NCI-H748 (cell line): ENCODE measurements at regions not wholly inside any gene's neighbourhood (a gene's known extent, or its start where the extent isn't known, plus 50 kb on each side); places are given as distances from the start of the nearest gene placed in this dataset.

Experiments used
- DNase-seq: peaks from one replicate; lab custom pipeline; 2025; ENCODE audit not compliant: unreplicated experiment; lab: John Stamatoyannopoulos, UW

GRCh38 chr20:57811374-57812020 lies 101.7 kb upstream of the PMEPA1 start:
- no peak for DNase-seq

- DNase-seq = no peak
Observed at GRCh38 chr20:57810511-57811373, 100.9 kb upstream of the PMEPA1 start.

GRCh38 chr20:57809661-57810172 lies 99.9 kb upstream of the PMEPA1 start:
- no peak for DNase-seq

- no peak for DNase-seq
Observed at GRCh38 chr20:57809149-57809548, 99.3 kb upstream of the PMEPA1 start.

- no peak for DNase-seq
Observed at GRCh38 chr20:57808264-57809070, 98.7 kb upstream of the PMEPA1 start.

- no peak for DNase-seq
Observed at GRCh38 chr20:57807401-57808263, 97.8 kb upstream of the PMEPA1 start.

GRCh38 chr20:57806975-57807374 lies 97.2 kb upstream of the PMEPA1 start:
- DNase-seq = no peak

- DNase-seq = no peak
Observed at GRCh38 chr20:57806476-57806875, 96.7 kb upstream of the PMEPA1 start.

GRCh38 chr20:57805747-57806146 lies 95.9 kb upstream of the PMEPA1 start:
- no peak for DNase-seq

GRCh38 chr20:57804470-57805250 lies 94.8 kb upstream of the PMEPA1 start:
- DNase-seq = no peak

- no peak for DNase-seq
Observed at GRCh38 chr20:57803508-57804005, 93.7 kb upstream of the PMEPA1 start.

GRCh38 chr20:57802765-57803507 lies 93.1 kb upstream of the PMEPA1 start:
- DNase-seq = no peak

- DNase-seq = no peak
Observed at GRCh38 chr20:57801581-57801980, 91.8 kb upstream of the PMEPA1 start.

GRCh38 chr20:57800791-57801430 lies 91.1 kb upstream of the PMEPA1 start:
- DNase-seq = no peak

- no peak for DNase-seq
Observed at GRCh38 chr20:57797401-57797800, 87.6 kb upstream of the PMEPA1 start.

GRCh38 chr20:57795977-57796560 lies 86.3 kb upstream of the PMEPA1 start:
- DNase-seq = no peak

GRCh38 chr20:57795342-57795697 lies 85.5 kb upstream of the PMEPA1 start:
- no peak for DNase-seq
